GM21390 (cell line): ENCODE measurements at regions not wholly inside any gene's neighbourhood (a gene's known extent, or its start where the extent isn't known, plus 50 kb on each side); places are given as distances from the start of the nearest gene placed in this dataset.

ENCODE experiments used
- ATAC-seq: cut with Tn5 transposase; IDR thresholded peaks from one replicate; pipeline ENCODE4 v1.9.1; 2021; ENCODE audit not compliant: unreplicated experiment

- no peak for ATAC-seq
Measured at GRCh38 chr10:33819206-33819605, 484.7 kb upstream of the NRP1 start.

- no peak for ATAC-seq
Measured at GRCh38 chr10:33818343-33818742, 483.9 kb upstream of the NRP1 start.

GRCh38 chr10:33817605-33818004 is 483.1 kb upstream of the NRP1 start:
- ATAC-seq = no peak

- no peak for ATAC-seq
Measured at GRCh38 chr10:33815776-33816175, 481.3 kb upstream of the NRP1 start.

GRCh38 chr10:33813871-33814270 is 479.4 kb upstream of the NRP1 start:
- no peak for ATAC-seq

- no peak for ATAC-seq
Measured at GRCh38 chr10:33813415-33813814, 478.9 kb upstream of the NRP1 start.

- no peak for ATAC-seq
Measured at GRCh38 chr10:33812586-33812985, 478.1 kb upstream of the NRP1 start.

- no peak for ATAC-seq
Measured at GRCh38 chr10:33810986-33811385, 476.5 kb upstream of the NRP1 start.

GRCh38 chr10:33809732-33810131 is 475.3 kb upstream of the NRP1 start:
- no peak for ATAC-seq

- no peak for ATAC-seq
Measured at GRCh38 chr10:33808475-33808874, 474.0 kb upstream of the NRP1 start.

- no peak for ATAC-seq
Measured at GRCh38 chr10:33807531-33808359, 473.3 kb upstream of the NRP1 start.

- ATAC-seq = no peak
Measured at GRCh38 chr10:33805831-33806230, 471.4 kb upstream of the NRP1 start.

- no peak for ATAC-seq
Measured at GRCh38 chr10:33804584-33804983, 470.1 kb upstream of the NRP1 start.

- ATAC-seq = no peak
Measured at GRCh38 chr10:33803248-33803647, 468.8 kb upstream of the NRP1 start.

GRCh38 chr10:33802566-33802965 is 468.1 kb upstream of the NRP1 start:
- no peak for ATAC-seq

GRCh38 chr10:33801705-33802104 is 467.2 kb upstream of the NRP1 start:
- ATAC-seq = no peak

GRCh38 chr10:33800986-33801385 is 466.5 kb upstream of the NRP1 start:
- ATAC-seq = no peak

- ATAC-seq = no peak
Measured at GRCh38 chr10:33800545-33800944, 466.1 kb upstream of the NRP1 start.

GRCh38 chr10:33799944-33800323 is 465.5 kb upstream of the NRP1 start:
- ATAC-seq = no peak

- ATAC-seq = no peak
Measured at GRCh38 chr10:33799281-33799943, 464.9 kb upstream of the NRP1 start.

- no peak for ATAC-seq
Measured at GRCh38 chr10:33798754-33799153, 464.3 kb upstream of the NRP1 start.

- no peak for ATAC-seq
Measured at GRCh38 chr10:33796680-33797079, 462.2 kb upstream of the NRP1 start.

GRCh38 chr10:33795529-33795928 is 461.1 kb upstream of the NRP1 start:
- no peak for ATAC-seq
